ENCODE measurements at regions not wholly inside any gene's neighbourhood (a gene's known extent, or its start where the extent isn't known, plus 50 kb on each side); places are given as distances from the start of the nearest gene placed in this dataset.

DNA sequence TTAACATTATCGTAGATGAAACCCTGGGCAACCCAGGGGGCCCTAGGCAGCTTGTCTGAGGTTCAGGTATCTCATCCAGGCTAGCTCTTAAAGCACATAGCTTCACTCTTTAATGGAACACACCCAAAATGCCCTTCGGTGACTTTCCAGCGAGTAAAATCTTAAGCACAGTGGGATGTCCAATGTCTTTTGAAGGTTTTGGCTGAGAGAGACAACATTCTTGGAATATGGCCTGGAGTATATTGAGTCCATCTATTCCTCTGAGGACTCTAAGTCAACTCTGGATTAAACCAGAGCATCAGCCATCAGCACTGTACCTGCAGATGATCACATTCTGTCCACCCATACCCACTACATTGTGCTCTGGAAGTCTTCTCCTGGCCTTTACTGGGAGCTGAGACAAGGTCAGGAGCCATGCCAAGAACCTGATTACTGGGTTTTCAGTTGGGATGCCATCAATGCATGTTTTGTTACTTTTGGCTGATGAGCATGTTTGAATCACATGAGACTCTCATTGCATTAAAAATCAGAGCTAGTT, 63.4 kb upstream of the CDH11 start:
- Histone ChIP-seq H2AFZ (ENCODE audit: low read length) (no peak overlapping the region), H4K20me1 (ENCODE audit: insufficient read depth, low read length) (no peaks in the 10 kb centered on the region), H3K4me3 (replicated peaks in 1 of 3; ENCODE audit: insufficient read depth in 1 of 3, low read depth in 2 of 3, low read length in 3 of 3) (no peak overlapping the region), H3K36me3 (replicated peaks in 1 of 2; ENCODE audit: control insufficient read depth in 1 of 2, insufficient read depth in 2 of 2, low read length in 2 of 2) (no peaks in the 10 kb centered on the region), H3K27me3 (ENCODE audit: control insufficient read depth in 1 of 2, insufficient read depth in 2 of 2, low read length in 2 of 2) (no peaks in the 10 kb centered on the region), H3K9ac (ENCODE audit: insufficient read depth, low read depth, low read length) (no peak overlapping the region), H3K9me3 (ENCODE audit: low read length) (peaks cover 16% of the 10 kb centered on the region; the same call in 1 of the 2 replicates), H3K27ac (ENCODE audit: extremely low read length, insufficient read depth, low read length) (no peak overlapping the region), H3K79me2 (ENCODE audit: insufficient read depth, low read length) (no peaks in the 10 kb centered on the region), H3K4me2 (ENCODE audit: low read depth, low read length) (no peak overlapping the region), H3K4me1 (ENCODE audit: insufficient read depth, low read length) (no peaks in the 10 kb centered on the region)
- in situ Hi-C loops (cut with HindIII; ENCODE audit: extremely low pct_ligation_motif_present, low pct_unique_long_range_greater_than_20kb) (no loop called here), intact Hi-C loops (cut with micrococcal nuclease; ENCODE audit: unreplicated experiment) (no loop called here)
- ATAC-seq: no peak
- DNase-seq (ENCODE audit: low spot score): no peak
- TF ChIP-seq ZNF724P (CRISPR knock-in tag; IDR thresholded peaks at IDR 0.05; ENCODE audit: borderline replicate concordance): no peak
- no peak for TF ChIP-seq ZBTB40 (IDR thresholded peaks at IDR 0.05)
- TF ChIP-seq ZBTB40 (CRISPR knock-in tag; IDR thresholded peaks at IDR 0.05): no peak
- no peak for TF ChIP-seq ZNF780A (CRISPR knock-in tag; IDR thresholded peaks at IDR 0.05)
- TF ChIP-seq MAZ (IDR thresholded peaks at IDR 0.05; ENCODE audit: borderline replicate concordance, low read depth, low read length): no peak
- TF ChIP-seq MAZ (CRISPR knock-in tag; IDR thresholded peaks at IDR 0.05; ENCODE audit: low read depth): no peak
- TF ChIP-seq POGK (CRISPR knock-in tag; conservative IDR thresholded peaks at IDR 0.05): no peak
- TF ChIP-seq HNF1A (IDR thresholded peaks at IDR 0.05; ENCODE audit: low read depth): no peak
- no peak for TF ChIP-seq HNF1A (CRISPR knock-in tag; IDR thresholded peaks at IDR 0.05; ENCODE audit: borderline replicate concordance)
- no peak for TF ChIP-seq IKZF4 (CRISPR knock-in tag; IDR thresholded peaks at IDR 0.05; ENCODE audit: borderline replicate concordance, low read depth, not compliant biosample characterization)
- no peak for FAIRE-seq
- ChIA-PET CTCF (ENCODE audit: low intra/inter-chr PET ratio, low total read pairs) (no interaction called here), POLR2A (no interaction called here)
- 0% methylated on average over 3 of the region's 3 CpGs for WGBS (ENCODE audit: low lambda C conversion rate)
- no TSS peak for BruUV-seq (replicated peaks)
